GM19452 (cell line): ENCODE measurements at regions not wholly inside any gene's neighbourhood (a gene's known extent, or its start where the extent isn't known, plus 50 kb on each side); places are given as distances from the start of the nearest gene placed in this dataset.
"Not testable (repeated sequence)": the region's sequence is repeated elsewhere in the genome, so short reads cannot be mapped to it uniquely, and the experiment has no call there.

ENCODE experiments used
- ATAC-seq: cut with Tn5 transposase; IDR thresholded peaks from one replicate; pipeline ENCODE4 v1.9.1; 2021; ENCODE audit not compliant: unreplicated experiment

GRCh38 chr6:11961923-11962322 is 50.2 kb upstream of the HIVEP1 start:
- ATAC-seq: no peak

GRCh38 chr6:11960909-11961779 is 51.0 kb upstream of the HIVEP1 start:
- ATAC-seq: no peak

- no peak for ATAC-seq
These were observed 55.3 kb upstream of the HIVEP1 start for GRCh38 chr6:11956781-11957180.

- no peak for ATAC-seq
These were observed 58.5 kb upstream of the HIVEP1 start for GRCh38 chr6:11953641-11954040.

GRCh38 chr6:11952316-11952715 is 59.8 kb upstream of the HIVEP1 start:
- no peak for ATAC-seq

GRCh38 chr6:11951868-11952267 is 60.2 kb upstream of the HIVEP1 start:
- no peak for ATAC-seq

GRCh38 chr6:11950109-11950508 is 62.0 kb upstream of the HIVEP1 start:
- no peak for ATAC-seq

GRCh38 chr6:11947575-11947974 is 64.5 kb upstream of the HIVEP1 start:
- no peak for ATAC-seq

- no peak for ATAC-seq
These were observed 65.0 kb upstream of the HIVEP1 start for GRCh38 chr6:11947063-11947462.

- ATAC-seq: no peak
These were observed 68.0 kb upstream of the HIVEP1 start for GRCh38 chr6:11944111-11944510.

- no peak for ATAC-seq
These were observed 69.1 kb upstream of the HIVEP1 start for GRCh38 chr6:11943060-11943459.

GRCh38 chr6:11942185-11942864 is 69.8 kb upstream of the HIVEP1 start:
- ATAC-seq: no peak

GRCh38 chr6:11940532-11941166 is 71.5 kb upstream of the HIVEP1 start:
- not testable (repeated sequence) for ATAC-seq

GRCh38 chr6:11938285-11938890 is 73.7 kb upstream of the HIVEP1 start:
- ATAC-seq: no peak

- no peak for ATAC-seq
These were observed 77.5 kb upstream of the HIVEP1 start for GRCh38 chr6:11934638-11935037.

GRCh38 chr6:11932892-11933291 is 79.2 kb upstream of the HIVEP1 start:
- not testable (repeated sequence) for ATAC-seq

GRCh38 chr6:11931296-11932035 is 80.6 kb upstream of the HIVEP1 start:
- ATAC-seq: no peak

- not testable (repeated sequence) for ATAC-seq
These were observed 81.3 kb upstream of the HIVEP1 start for GRCh38 chr6:11930834-11931233.

GRCh38 chr6:11930240-11930639 is 81.9 kb upstream of the HIVEP1 start:
- no peak for ATAC-seq

GRCh38 chr6:11929241-11929835 is 82.8 kb upstream of the HIVEP1 start:
- ATAC-seq: no peak
